ENCODE measurements at regions not wholly inside any gene's neighbourhood (a gene's known extent, or its start where the extent isn't known, plus 50 kb on each side); places are given as distances from the start of the nearest gene placed in this dataset.

DNA sequence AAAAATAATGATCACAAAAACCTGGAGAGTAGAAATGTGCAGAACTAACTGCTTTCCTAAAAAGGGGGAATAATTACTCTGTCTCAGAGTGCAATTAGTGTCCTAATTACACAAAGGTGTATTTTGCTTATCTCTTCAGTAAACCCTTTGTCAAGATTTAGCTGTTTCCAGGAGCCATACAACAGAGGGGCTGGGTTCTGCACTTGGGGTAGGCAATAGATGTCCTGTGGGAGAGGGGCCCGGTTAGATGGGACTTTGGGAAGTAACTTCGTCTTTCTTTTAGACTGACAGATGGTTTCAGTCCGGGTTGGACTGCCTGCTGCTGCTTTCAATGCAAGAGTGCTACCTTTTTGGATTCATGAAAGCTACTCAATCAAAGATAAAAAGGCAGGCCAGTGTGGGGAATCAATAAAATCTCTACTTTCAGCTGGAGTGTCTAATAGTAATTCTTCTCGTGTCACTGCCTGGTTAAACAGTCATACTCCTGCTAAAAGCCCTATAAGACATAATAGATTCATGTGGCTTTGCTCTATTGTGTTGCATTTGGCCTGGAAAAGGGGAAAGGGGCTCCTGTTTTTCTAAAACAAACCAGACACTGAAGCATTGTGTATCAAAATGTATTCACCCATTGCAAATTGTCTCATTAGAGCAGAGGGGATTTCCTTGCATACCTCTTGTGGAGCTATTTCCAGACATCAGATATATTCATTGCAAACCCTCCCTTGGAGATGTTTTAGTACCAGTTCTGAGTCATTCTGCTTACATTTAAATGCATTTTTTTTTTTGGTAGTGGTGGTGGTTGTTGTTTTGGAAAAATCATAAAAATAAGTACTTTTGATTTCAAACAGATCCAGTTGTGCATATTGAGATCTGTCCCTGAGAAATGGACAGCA, 83.3 kb upstream of the PCDH8 start:
- no peak overlapping the region for H3K4me3 ChIP-seq (ENCODE audit: low read depth, low read length)
- no peak for DNase-seq (ENCODE audit: low read depth)
- TF ChIP-seq, protein P1, sequence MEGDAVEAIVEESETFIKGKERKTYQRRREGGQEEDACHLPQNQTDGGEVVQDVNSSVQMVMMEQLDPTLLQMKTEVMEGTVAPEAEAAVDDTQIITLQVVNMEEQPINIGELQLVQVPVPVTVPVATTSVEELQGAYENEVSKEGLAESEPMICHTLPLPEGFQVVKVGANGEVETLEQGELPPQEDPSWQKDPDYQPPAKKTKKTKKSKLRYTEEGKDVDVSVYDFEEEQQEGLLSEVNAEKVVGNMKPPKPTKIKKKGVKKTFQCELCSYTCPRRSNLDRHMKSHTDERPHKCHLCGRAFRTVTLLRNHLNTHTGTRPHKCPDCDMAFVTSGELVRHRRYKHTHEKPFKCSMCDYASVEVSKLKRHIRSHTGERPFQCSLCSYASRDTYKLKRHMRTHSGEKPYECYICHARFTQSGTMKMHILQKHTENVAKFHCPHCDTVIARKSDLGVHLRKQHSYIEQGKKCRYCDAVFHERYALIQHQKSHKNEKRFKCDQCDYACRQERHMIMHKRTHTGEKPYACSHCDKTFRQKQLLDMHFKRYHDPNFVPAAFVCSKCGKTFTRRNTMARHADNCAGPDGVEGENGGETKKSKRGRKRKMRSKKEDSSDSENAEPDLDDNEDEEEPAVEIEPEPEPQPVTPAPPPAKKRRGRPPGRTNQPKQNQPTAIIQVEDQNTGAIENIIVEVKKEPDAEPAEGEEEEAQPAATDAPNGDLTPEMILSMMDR (IDR thresholded peaks at IDR 0.05; ENCODE audit: control insufficient read depth, extremely low read depth, insufficient read depth), result no peak

DNA sequence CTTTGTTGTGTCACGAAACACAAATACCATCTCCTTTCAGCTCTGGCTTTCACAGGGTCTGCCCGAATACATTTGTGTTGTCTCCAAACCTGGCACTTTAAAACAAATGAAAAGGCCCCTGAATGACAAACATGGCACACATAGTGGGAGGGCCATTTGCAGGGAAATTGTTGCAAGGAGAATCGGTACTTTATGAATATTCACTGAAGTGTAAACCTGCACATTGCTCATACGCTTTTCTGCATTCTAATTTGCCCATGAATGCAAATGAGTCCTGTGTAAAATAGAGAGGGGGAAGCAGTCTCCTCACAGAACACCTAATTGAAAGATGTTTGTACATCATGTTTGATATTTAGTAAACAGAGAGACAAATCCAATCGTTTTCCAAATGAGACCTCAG, 82.7 kb upstream of the PCDH8 start:
- TF ChIP-seq, protein P1 (IDR thresholded peaks at IDR 0.05; ENCODE audit: control insufficient read depth, extremely low read depth, insufficient read depth), result no peak
- no peak for DNase-seq (ENCODE audit: low read depth)
- no peak overlapping the region for H3K4me3 ChIP-seq (ENCODE audit: low read depth, low read length)

- no peak overlapping the region for H3K4me3 ChIP-seq (ENCODE audit: low read depth, low read length)
- no peak for DNase-seq (ENCODE audit: low read depth)
- TF ChIP-seq, protein P1 (IDR thresholded peaks at IDR 0.05; ENCODE audit: control insufficient read depth, extremely low read depth, insufficient read depth), result no peak
Measured at GRCh38 chr13:52929846-52930245, 81.4 kb upstream of the PCDH8 start.

DNA sequence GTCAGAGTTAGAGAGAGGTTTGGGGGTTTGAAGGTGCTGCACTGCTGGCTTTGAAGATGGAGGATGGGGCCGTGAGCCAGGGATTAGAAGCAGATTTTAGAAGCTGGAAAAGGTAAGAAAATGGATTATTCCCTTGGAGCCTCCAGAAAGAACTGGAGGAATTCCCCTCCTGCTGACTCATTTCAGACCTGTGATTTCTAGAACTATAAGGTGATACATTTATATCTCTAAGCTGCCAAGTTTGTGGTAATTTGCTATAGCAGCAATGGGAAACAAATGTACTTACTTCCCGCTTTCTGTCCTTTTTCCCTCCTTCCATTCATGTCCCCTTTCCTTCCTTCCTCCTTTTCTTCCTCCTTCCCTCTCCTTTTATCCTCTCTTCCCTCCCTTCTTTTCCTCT, 78.5 kb upstream of the PCDH8 start:
- TF ChIP-seq, protein P1 (IDR thresholded peaks at IDR 0.05; ENCODE audit: control insufficient read depth, extremely low read depth, insufficient read depth), result no peak
- no peak overlapping the region for H3K4me3 ChIP-seq (ENCODE audit: low read depth, low read length)
- DNase-seq (ENCODE audit: low read depth), result no peak

- no peak overlapping the region for H3K4me3 ChIP-seq (ENCODE audit: low read depth, low read length)
- TF ChIP-seq, protein P1 (IDR thresholded peaks at IDR 0.05; ENCODE audit: control insufficient read depth, extremely low read depth, insufficient read depth), result no peak
- DNase-seq (ENCODE audit: low read depth), result no peak
Measured at GRCh38 chr13:52925775-52926285, 77.4 kb upstream of the PCDH8 start.

DNA sequence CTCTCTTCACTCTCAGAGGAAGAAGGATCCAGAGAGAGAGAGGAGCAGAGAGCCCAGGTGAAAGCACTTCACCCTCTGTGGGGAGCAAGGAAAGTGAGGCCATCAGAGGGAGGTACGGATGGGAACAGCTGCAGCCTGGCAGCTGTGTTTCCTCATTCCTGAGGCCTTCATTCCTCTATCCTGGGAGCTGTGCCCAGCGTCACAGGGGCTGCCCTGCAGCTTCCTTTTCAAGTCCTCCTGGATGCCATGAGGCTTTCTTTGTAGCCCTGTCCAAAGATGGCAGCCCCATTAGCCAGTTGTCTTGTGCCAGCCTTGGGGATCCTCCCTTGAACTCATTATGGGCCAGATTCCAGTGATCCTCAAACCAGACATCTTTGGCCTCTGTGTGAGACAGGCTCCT, 76.8 kb upstream of the PCDH8 start:
- TF ChIP-seq, protein P1 (IDR thresholded peaks at IDR 0.05; ENCODE audit: control insufficient read depth, extremely low read depth, insufficient read depth), result no peak
- no peak for DNase-seq (ENCODE audit: low read depth)
- no peak overlapping the region for H3K4me3 ChIP-seq (ENCODE audit: low read depth, low read length)

Measured in LNCaP clone FGC (cell line).